ENCODE measurements at regions not wholly inside any gene's neighbourhood (a gene's known extent, or its start where the extent isn't known, plus 50 kb on each side); places are given as distances from the start of the nearest gene placed in this dataset.
"Not testable (repeated sequence)": the region's sequence is repeated elsewhere in the genome, so short reads cannot be mapped to it uniquely, and the experiment has no call there.

GRCh38 chr11:105429096-105429910 lies 180.6 kb upstream of the GRIA4 start:
- no peak for DNase-seq

DNA sequence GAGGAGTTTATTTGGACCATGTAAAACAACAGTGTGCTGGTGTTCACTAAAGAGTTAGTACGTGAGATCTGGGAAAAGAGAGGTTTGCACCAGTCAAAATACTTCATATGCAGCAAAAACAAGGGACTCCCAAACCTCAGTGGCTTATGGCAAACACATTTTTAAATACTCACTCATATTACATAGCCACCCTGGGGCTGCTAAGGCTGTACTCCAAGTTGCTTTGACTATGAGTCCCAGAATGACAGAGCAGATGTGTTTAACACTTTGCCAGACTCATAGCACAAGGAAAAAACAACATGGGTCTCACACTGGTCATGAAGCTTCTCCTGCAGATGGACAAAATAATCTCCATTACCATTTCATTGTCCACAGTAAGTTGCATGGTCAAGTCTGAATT lies 202.8 kb upstream of the GRIA4 start:
- DNase-seq: no peak

DNA sequence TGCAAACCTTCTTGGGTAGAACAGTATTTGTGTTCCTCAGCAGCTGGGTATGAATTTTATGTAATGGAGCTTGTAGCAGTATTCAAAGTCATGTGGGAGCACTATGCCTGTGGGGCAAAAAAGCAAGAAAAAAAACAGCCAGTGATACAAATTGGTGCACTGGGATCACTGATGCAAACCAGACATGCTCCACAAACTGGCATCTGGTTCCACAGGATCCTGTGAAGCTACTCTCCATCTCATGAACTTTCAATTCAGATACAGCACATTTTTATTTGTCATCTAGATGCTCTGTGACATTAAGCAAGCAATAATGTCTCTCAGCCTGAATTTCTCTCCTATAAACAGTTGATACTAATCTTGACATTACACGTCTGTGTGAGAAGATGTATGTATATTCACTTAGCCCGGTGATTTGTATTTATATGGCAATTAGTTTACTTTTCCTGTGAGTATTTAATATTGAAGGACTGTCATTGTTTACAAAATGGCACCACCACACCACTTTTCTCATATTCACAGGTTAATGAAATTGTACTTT lies 208.5 kb upstream of the GRIA4 start:
- no peak for DNase-seq

- DNase-seq: no peak
Measured at GRCh38 chr11:105399511-105399910, 210.4 kb upstream of the GRIA4 start.

DNA sequence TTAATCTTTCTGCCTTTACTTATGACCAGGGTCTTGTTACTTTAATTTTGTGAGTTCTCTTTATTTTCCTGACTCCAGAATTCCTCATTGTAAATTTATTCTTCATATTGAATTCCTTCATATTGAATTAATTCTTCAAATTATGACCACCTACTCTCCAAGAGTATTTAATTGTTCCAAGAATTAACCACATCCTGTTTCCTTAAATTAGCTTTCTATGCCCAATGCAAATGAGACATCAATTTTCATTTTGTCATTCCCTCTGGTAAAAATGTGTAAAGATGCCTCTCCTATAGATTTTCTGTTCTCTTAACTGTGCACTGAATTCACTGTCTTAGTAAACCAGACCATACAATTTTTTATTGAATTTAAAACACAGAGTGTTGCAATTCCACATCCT lies 211.2 kb upstream of the GRIA4 start:
- no peak for DNase-seq

GRCh38 chr11:105393326-105393725 lies 216.5 kb upstream of the GRIA4 start:
- no peak for DNase-seq

DNA sequence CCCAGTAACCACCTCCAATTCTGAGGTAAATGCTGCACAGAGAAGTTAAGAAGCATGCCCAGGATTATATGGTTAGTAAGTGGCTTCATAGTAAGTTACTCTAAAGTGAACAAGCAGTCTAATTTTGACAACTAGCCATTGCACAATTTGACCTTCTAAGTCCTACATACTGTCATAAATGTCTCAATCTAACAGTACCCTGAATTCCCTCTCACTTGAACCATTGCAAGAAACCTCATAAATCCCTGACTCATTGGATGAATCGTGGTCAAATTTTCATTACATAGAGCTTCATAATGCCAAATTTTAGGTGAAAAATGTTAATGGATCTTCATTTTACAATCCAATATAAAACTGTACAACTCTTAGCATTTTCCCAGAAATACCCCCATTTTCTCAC lies 217.3 kb upstream of the GRIA4 start:
- no peak for DNase-seq

GRCh38 chr11:105389952-105390351 lies 219.9 kb upstream of the GRIA4 start:
- DNase-seq: no peak

DNA sequence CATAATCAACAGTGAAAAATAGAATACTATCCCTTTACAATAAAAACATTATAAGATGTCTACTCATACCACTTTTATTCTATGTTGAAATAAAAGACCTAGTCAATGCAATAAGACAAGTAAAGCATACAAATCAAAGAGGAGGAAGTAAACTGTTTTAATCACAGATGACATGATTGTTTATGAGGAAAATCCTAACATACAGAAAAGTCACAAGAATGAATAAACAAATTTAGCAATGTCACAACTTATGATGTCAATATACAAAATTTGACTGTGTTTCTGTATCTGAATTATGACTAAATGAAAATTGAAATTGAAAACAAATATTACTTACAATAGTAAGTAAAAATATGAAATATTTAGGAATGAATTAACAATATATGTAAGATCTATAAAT lies 221.9 kb upstream of the GRIA4 start:
- DNase-seq: no peak

DNA sequence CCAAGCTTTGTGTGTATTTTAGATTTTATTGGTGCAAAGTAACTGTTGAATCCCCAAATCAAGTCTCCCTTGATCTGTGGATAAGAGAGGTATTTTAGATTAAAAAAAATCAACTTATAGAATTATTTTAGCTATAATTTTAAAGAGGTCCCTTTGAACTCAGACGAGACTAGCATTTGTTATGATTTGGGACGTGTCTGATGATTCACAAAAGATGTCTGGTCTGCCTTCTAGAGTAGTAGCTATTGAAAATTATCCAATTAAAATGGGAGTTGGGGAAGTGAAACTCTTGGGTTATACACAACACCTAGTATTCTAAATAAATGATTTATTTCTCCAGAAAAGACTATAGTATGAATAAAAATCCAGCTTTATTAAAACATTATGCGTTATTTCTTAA lies 227.9 kb upstream of the GRIA4 start:
- DNase-seq: no peak

- DNase-seq: no peak
Measured at GRCh38 chr11:105377870-105378269, 232.0 kb upstream of the GRIA4 start.

- no peak for DNase-seq
Measured at GRCh38 chr11:105372206-105372605, 232.6 kb upstream of the CARD18 start.

GRCh38 chr11:105371311-105371710 lies 231.7 kb upstream of the CARD18 start:
- DNase-seq: no peak

- DNase-seq: no peak
Measured at GRCh38 chr11:105368711-105369110, 229.1 kb upstream of the CARD18 start.

GRCh38 chr11:105367129-105367528 lies 227.6 kb upstream of the CARD18 start:
- DNase-seq: no peak

GRCh38 chr11:105361651-105362050 lies 222.1 kb upstream of the CARD18 start:
- DNase-seq: no peak

DNA sequence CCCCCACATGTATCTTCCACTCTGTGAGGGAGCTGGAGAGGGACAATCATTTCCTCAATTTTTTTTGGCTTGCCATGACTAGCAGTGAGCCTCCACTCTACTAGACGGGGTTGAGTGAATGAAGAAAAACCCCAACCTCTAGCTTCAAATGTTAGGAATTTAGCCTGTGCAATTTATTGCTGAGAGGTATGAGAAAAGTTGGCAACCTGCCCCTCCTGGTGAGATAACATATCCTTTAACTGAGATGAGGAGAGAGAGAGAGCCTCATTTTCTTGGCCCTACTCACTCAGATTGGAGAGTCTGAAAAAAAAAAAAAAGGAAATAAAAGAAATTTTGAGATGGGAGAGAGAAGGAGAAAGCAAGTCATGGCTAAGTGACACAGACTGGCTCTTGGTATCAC lies 218.2 kb upstream of the CARD18 start:
- no peak for DNase-seq

DNA sequence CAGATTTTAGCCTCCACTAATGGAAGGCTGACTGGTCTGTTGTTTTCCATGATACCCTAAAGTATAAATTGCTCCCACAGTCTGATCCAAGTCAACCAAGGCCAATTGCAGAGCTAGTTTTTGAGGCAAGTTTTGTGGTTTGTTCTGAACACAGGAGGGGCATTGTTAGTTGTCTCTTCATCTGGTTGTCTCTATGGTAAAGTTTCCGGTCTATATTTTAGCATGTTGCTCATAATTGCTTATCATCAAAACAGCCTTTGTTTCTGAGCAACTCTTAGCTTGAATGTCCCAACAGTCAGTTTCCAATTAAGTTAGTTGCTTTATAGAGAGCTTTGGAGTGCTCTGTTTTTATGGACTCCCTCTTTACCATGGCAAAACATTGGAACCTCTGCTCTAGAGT lies 217.6 kb upstream of the CARD18 start:
- no peak for DNase-seq

DNA sequence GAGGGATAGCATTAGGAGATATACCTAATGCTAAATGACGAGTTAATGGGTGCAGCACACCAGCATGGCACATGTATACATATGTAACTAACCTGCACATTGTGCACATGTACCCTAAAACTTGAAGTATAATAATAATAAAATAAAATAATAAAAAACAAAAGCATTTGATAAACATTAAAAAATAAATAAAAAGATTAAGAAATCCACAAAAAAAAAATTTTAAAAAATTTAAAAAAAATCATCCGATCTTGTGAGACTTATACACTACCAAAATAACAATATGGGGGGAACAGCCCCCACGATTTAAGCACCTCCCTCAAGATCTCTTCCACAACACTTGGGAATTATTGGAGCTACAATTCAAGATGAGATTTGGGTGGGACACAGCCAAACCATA lies 210.3 kb upstream of the CARD18 start:
- not testable (repeated sequence) for DNase-seq

DNA sequence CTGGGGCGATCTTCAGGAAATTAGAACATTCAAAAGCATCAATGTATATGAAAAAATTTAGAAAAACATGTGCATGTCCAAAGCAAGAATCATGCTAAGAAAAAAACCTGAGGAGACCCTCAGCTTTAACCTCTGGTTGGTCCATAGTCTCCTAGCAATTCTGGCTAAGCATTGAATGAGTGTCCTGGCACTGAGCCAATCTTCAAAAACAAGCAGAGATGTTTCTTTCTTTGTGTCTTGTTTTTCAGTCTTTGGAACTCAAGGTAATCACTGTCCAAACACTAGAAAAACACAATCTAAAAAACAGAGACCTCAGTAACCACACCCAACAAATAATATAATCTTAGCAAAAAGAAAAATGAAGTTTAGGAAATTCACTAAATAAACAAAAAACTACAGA lies 205.4 kb upstream of the CARD18 start:
- no peak for DNase-seq

GRCh38 chr11:105334025-105334714 lies 194.6 kb upstream of the CARD18 start:
- no peak for DNase-seq

DNA sequence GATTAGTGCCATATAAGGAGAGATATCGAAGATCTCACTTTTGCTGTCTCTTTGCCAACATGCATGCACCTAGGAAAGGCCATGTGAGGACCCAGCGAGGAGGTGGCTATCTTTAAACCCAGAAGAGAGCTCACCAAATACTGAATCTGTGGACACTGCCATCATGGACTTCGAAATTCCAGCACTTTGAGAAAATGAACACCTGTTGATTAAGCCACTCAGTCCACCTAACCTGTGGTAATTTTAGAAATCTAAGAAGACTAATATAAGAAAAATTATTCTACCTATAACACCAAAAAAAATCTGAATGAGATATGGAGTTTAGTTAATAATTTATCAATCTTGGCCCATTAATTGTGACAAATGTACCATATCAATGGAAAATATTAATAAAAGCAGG lies 193.6 kb upstream of the CARD18 start:
- DNase-seq: no peak

DNA sequence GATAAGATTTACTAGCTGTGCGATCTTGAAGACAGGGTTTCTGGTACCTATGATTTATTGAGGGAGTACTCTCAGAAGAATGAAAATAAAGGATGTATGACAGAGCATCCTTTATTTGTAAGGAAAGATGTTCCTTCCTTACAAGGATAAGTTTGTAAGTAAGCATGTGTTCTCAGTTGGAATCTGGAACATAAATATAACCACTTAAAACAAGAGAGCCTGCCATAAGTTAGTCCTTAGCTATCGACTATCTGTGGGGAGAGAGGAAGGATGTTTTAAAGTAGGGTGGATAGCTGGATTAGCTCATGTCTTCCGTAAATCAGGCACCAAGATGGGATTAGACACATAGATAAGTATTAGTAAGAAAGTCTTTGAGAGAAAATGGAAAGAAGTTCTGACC lies 192.6 kb upstream of the CARD18 start:
- DNase-seq: no peak

GRCh38 chr11:105328061-105328460 lies 188.5 kb upstream of the CARD18 start:
- no peak for DNase-seq

Data from CD4-positive, alpha-beta T cell treated with Interferon alpha-2 for 1 hour (primary cell).